AG04450 (cell line): ENCODE measurements at regions not wholly inside any gene's neighbourhood (a gene's known extent, or its start where the extent isn't known, plus 50 kb on each side); places are given as distances from the start of the nearest gene placed in this dataset.

Source experiments
- CTCF ChIA-PET: fragments of 300-600, 350-600 bp; formaldehyde crosslinking; extraction: SDS; loops from one replicate; lab custom pipeline; 2022; ENCODE audit warnings: antibody characterized with exemption, inconsistent platforms; lab: Charles Lee
- POLR2A ChIA-PET: fragments of 350-600 bp; formaldehyde crosslinking; extraction: SDS; loops from one replicate; lab custom pipeline; 2021; ENCODE audit warnings: antibody characterized with exemption, inconsistent platforms; lab: Yijun Ruan, JAX
- DNase-seq: peaks from one replicate; pipeline ENCODE4 v3.0.0-alpha.2; 2011; ENCODE audit warnings: low read depth, low spot score
- H3K27ac ChIP-seq: one replicate; pipeline ENCODE4 v1.5.1; 2012; ENCODE audit warnings: low read depth, low read length, control low read depth
- H3K27me3 ChIP-seq: one replicate; pipeline ENCODE4 v1.6.0; 2012; ENCODE audit warnings: low read length; ENCODE audit not compliant: control insufficient read depth, insufficient read depth
- H3K4me3 ChIP-seq: 2 replicates; pipeline ENCODE4 v1.5.1; 2011; ENCODE audit warnings: mild to moderate bottlenecking, low read depth, low read length, control low read depth
- H3K9me3 ChIP-seq: 2 replicates; pipeline ENCODE4 v1.5.1; 2012; ENCODE audit warnings: low read length; ENCODE audit not compliant: control insufficient read depth, insufficient read depth
- CTCF ChIP-seq: IDR thresholded peaks from 2 replicates; pipeline ENCODE4 v1.5.1; 2011; ENCODE audit warnings: low read depth, low read length, control low read depth, inconsistent platforms

- Histone ChIP-seq H3K27ac (no peak overlapping the region), H3K27me3 (no peaks in the 10 kb centered on the region), H3K4me3 (no peak overlapping the region), H3K9me3 (no peaks in the 10 kb centered on the region)
- no peak for DNase-seq
- TF ChIP-seq CTCF, result no peak
- ChIA-PET CTCF (no interaction called here), POLR2A (no interaction called here)
Observed at GRCh38 chr22:27116312-27117086, 459.1 kb downstream of the MIAT start.

DNA sequence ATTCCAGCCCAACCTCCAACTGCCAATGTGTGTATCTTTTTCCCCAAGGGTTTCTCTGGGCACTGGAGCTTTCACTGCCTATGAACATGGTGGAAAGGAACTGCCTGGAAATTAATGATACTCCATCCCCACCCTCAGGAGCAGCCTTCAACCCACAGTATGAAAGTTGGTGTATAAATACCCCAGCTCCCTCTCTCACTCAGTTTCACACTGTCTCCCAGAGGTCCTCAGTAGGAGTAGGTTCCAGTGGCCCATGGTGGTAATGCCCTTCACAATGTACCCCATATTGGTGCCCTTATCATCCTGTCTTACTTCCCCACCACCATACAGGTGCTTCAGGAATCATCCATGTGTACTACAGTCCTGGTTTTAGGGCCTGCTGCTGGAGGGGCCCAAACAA is 462.6 kb downstream of the MIAT start:
- TF ChIP-seq CTCF, result no peak

DNA sequence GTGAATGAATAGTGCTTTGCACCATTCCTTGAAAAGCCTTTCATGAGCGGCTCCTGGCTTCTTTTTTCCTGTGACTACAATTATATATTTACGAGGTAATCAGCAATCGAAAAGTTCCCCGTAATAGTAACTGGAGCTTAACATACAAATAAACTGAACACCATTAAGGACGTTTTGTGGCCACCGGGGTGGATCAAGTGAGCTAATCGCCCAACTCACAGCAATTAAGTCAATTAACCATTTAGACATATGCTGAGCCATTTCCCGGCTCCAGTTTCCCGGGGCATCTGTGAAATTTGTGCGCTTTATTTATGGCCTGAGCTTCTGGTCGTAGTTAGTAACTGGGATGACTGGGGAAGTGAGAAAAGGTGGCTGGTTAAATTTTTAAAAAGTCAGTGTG is 465.2 kb downstream of the MIAT start:
- H3K9me3 ChIP-seq, result no peaks in the 10 kb centered on the region
- peaks cover 19% of the 10 kb centered on the region for H3K27me3 ChIP-seq
- H3K27ac ChIP-seq, result no peak overlapping the region
- no peak overlapping the region for H3K4me3 ChIP-seq
- ChIA-PET CTCF (no interaction called here), POLR2A (no interaction called here)
- TF ChIP-seq CTCF, result no peak
- DNase-seq, result no peak

More for the DNA sequence above, 462.6 kb downstream of the MIAT start:
- no peaks in the 10 kb centered on the region for H3K9me3 ChIP-seq
- ChIA-PET POLR2A (no interaction called here), CTCF (no interaction called here)
- H3K27me3 ChIP-seq, result peaks cover 9% of the 10 kb centered on the region
- no peak for DNase-seq
- no peak overlapping the region for H3K27ac ChIP-seq
- no peak overlapping the region for H3K4me3 ChIP-seq

DNA sequence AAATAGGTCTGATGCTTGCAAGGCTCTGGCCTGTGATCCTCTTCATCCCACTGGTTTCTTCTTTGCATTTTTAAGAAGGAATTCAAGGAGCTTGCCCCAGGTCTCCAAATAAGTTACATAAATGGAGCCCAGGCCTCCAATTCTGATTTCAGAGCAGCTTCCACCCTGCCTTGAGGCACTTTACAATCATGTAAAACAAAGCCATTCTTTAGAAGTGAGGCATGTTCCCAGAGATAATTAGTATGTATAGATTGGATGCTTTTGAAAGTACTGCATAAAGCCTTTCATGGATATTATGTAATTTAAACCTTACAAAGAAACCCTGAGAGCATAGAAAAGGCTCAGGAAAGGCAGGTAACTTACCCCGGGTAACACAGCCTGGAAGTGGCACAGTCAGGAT is 466.5 kb downstream of the MIAT start:
- DNase-seq, result no peak
- Histone ChIP-seq H3K4me3 (no peak overlapping the region), H3K9me3 (no peaks in the 10 kb centered on the region), H3K27me3 (peaks cover 21% of the 10 kb centered on the region), H3K27ac (no peak overlapping the region)
- no peak for TF ChIP-seq CTCF
- POLR2A ChIA-PET, result no interaction called here
- CTCF ChIA-PET, result no interaction called here

DNA sequence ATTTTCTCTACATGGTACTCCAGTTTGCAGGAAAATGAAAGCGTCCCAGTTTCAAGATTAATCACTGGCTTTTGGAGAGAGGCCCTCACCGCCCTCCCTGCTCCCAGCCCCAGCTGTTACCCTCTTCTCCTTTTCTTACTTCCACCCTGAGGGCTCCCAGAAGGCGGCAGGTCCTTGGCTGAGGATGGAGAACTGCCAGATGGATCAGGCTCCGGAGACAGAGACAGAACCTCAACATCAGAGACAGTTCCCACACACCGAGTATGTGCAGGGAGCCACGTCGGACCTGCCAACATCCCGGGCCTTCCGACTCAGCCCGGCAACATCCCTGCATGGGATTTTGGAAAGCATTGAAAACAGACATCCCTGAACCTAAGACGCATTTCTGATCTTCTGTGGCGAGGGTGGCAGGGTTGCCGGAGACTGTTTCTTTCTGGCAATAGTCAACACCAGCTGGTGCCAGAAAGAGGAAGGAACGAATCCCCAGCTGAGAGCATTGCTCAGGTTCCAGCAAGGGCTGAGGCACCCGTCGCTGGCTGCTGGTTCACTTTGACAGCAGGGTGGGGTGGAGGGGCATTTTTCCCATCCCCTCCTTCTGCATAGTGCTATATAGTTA is 467.1 kb downstream of the MIAT start:
- Histone ChIP-seq H3K27me3 (peaks cover 21% of the 10 kb centered on the region), H3K4me3 (no peak overlapping the region), H3K27ac (no peak overlapping the region), H3K9me3 (no peaks in the 10 kb centered on the region)
- TF ChIP-seq CTCF, result no peak
- ChIA-PET POLR2A (no interaction called here), CTCF (no interaction called here)
- no peak for DNase-seq
